PC-9 (cell line): ENCODE measurements at regions not wholly inside any gene's neighbourhood (a gene's known extent, or its start where the extent isn't known, plus 50 kb on each side); places are given as distances from the start of the nearest gene placed in this dataset.

Source experiments
- BruUV-seq: library from RNA; stranded (reverse); fragments of 400-500 nt; replicated peaks from 2 replicates; lab custom pipeline; 2021; lab: Mats Ljungman, UMichigan
- CTCF ChIA-PET: fragments of 300-600 bp; sonication (Branson Sonifier 250); formaldehyde crosslinking; loops from one replicate; lab custom pipeline; 2022; ENCODE audit warnings: antibody characterized with exemption; lab: Charles Lee
- POLR2A ChIA-PET: fragments of 300-600 bp; sonication (Branson Sonifier 250); formaldehyde crosslinking; loops from one replicate; lab custom pipeline; 2022; ENCODE audit warnings: antibody characterized with exemption; ENCODE audit not compliant: unreplicated experiment; lab: Charles Lee
- DNase-seq, 2 experiments: peaks; one replicate each; pipeline versions ENCODE4 v3.0.0 to v3.0.0-alpha.2; 2015 to 2022; ENCODE audit warnings: mixed read lengths in 1 of 2
- H2AFZ ChIP-seq: fragments of 200-600 bp; sonication (generic); 2 replicates; pipeline ENCODE4 v1.8.1; 2017; ENCODE audit warnings: antibody characterized with exemption
- H3F3A ChIP-seq: fragments of 200-600 bp; sonication (generic); 2 replicates; pipeline ENCODE4 v1.8.1; 2017; ENCODE audit warnings: antibody characterized with exemption, mild to moderate bottlenecking, low read depth; ENCODE audit not compliant: insufficient read depth
- H3K27ac ChIP-seq: fragments of 200-600 bp; sonication (generic); 2 replicates; pipeline ENCODE4 v1.6.1; 2016; ENCODE audit warnings: mixed run types
- H3K27me3 ChIP-seq: fragments of 200-600 bp; sonication (generic); 2 replicates; pipeline ENCODE4 v1.6.1; 2016; ENCODE audit warnings: low read depth, mixed run types; ENCODE audit not compliant: insufficient read depth
- H3K36me3 ChIP-seq: fragments of 200-600 bp; sonication (generic); 2 replicates; pipeline ENCODE4 v1.6.1; 2016; ENCODE audit warnings: low read depth, mixed run types
- H3K4me1 ChIP-seq: fragments of 200-600 bp; sonication (generic); replicated peaks from 2 replicates; pipeline ENCODE4 v1.6.1; 2016; ENCODE audit warnings: mixed run types; ENCODE audit not compliant: insufficient read depth
- H3K4me2 ChIP-seq: fragments of 200-600 bp; sonication (generic); 2 replicates; pipeline ENCODE4 v1.6.1; 2017; ENCODE audit warnings: mixed run types
- H3K4me3 ChIP-seq: fragments of 200-600 bp; sonication (generic); 2 replicates; pipeline ENCODE4 v1.6.1; 2016; ENCODE audit warnings: mixed run types
- H3K79me2 ChIP-seq: fragments of 200-600 bp; sonication (generic); 2 replicates; pipeline ENCODE4 v1.6.1; 2017; ENCODE audit warnings: low read depth, mixed run types
- H3K9me2 ChIP-seq: fragments of 200-600 bp; sonication (generic); 2 replicates; pipeline ENCODE4 v1.8.1; 2017; ENCODE audit warnings: mild to moderate bottlenecking; ENCODE audit not compliant: insufficient read depth
- H3K9me3 ChIP-seq: fragments of 200-600 bp; sonication (generic); 2 replicates; pipeline ENCODE4 v1.8.1; 2016; ENCODE audit warnings: low read depth; ENCODE audit not compliant: insufficient read depth
- H4K20me1 ChIP-seq: fragments of 200-600 bp; sonication (generic); 2 replicates; pipeline ENCODE4 v1.8.1; 2017; ENCODE audit not compliant: insufficient read depth
- EZH2 ChIP-seq: fragments of 200-600 bp; sonication (generic); IDR thresholded peaks from 2 replicates; pipeline ENCODE4 v1.8.0; 2017; ENCODE audit warnings: antibody characterized with exemption, low read depth
- intact Hi-C: fragments of 100-400 bp; cut with micrococcal nuclease; formaldehyde crosslinking; loops from one replicate; pipeline ENCODE4 v1.10.0; 2022; ENCODE audit not compliant: unreplicated experiment
- TF ChIP-seq, protein P1 (sequence below): fragments of 200-600 bp; sonication (generic); conservative IDR thresholded peaks from 2 replicates; pipeline ENCODE4 v1.6.1; 2017; ENCODE audit warnings: mixed run types, antibody characterized with exemption, mild to moderate bottlenecking, moderate library complexity

GRCh38 chr4:97334348-97334747 lies 808.9 kb downstream of the STPG2 start:
- Histone ChIP-seq H3K27me3 (no peaks in the 10 kb centered on the region), H4K20me1 (no peaks in the 10 kb centered on the region), H2AFZ (no peak overlapping the region), H3K4me2 (no peak overlapping the region), H3K79me2 (no peaks in the 10 kb centered on the region), H3K4me3 (no peak overlapping the region), H3K27ac (no peak overlapping the region), H3F3A (no peaks in the 10 kb centered on the region), H3K4me1 (no peaks in the 10 kb centered on the region), H3K9me2 (no peaks in the 10 kb centered on the region), H3K9me3 (no peaks in the 10 kb centered on the region), H3K36me3 (no peaks in the 10 kb centered on the region)
- POLR2A ChIA-PET: no interaction called here
- no peak for DNase-seq
- BruUV-seq: no TSS peak
- intact Hi-C loops: no loop called here
- TF ChIP-seq, protein P1, sequence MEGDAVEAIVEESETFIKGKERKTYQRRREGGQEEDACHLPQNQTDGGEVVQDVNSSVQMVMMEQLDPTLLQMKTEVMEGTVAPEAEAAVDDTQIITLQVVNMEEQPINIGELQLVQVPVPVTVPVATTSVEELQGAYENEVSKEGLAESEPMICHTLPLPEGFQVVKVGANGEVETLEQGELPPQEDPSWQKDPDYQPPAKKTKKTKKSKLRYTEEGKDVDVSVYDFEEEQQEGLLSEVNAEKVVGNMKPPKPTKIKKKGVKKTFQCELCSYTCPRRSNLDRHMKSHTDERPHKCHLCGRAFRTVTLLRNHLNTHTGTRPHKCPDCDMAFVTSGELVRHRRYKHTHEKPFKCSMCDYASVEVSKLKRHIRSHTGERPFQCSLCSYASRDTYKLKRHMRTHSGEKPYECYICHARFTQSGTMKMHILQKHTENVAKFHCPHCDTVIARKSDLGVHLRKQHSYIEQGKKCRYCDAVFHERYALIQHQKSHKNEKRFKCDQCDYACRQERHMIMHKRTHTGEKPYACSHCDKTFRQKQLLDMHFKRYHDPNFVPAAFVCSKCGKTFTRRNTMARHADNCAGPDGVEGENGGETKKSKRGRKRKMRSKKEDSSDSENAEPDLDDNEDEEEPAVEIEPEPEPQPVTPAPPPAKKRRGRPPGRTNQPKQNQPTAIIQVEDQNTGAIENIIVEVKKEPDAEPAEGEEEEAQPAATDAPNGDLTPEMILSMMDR: no peak
- TF ChIP-seq EZH2: no peak
- CTCF ChIA-PET: no interaction called here

- Histone ChIP-seq H3K4me3 (no peak overlapping the region), H3K9me2 (no peaks in the 10 kb centered on the region), H3K9me3 (no peaks in the 10 kb centered on the region), H3F3A (no peaks in the 10 kb centered on the region), H2AFZ (no peak overlapping the region), H4K20me1 (no peaks in the 10 kb centered on the region), H3K4me1 (no peaks in the 10 kb centered on the region), H3K36me3 (no peaks in the 10 kb centered on the region), H3K27ac (no peak overlapping the region), H3K4me2 (no peak overlapping the region), H3K27me3 (no peaks in the 10 kb centered on the region), H3K79me2 (no peaks in the 10 kb centered on the region)
- no peak for TF ChIP-seq EZH2
- TF ChIP-seq, protein P1: no peak
- POLR2A ChIA-PET: no interaction called here
- CTCF ChIA-PET: no interaction called here
- BruUV-seq: no TSS peak
- intact Hi-C loops: no loop called here
- no peak for DNase-seq
Observed at GRCh38 chr4:97349468-97350186, 793.6 kb downstream of the STPG2 start.

DNA sequence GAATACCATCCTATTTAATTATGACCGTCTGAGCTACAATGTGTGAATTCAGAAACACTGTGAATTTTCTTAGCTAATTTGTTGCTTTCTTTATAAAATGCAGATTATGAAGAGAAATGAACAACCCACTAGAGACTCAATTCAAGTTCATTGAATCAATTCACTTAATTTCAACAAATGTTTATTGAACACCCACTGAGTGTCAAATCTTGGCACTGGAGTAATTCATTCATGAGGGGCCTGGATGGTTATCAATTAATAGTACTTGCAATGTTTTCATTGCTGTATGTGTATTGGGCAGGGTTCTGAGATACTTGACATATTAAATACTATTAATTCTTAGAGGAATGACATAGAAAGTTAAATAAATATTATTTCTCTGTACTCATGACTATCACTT lies 789.4 kb downstream of the STPG2 start:
- no peak overlapping the region for H3K27ac ChIP-seq
- H3K27me3 ChIP-seq: no peaks in the 10 kb centered on the region
- no peaks in the 10 kb centered on the region for H3K4me1 ChIP-seq
- no peak overlapping the region for H3K4me2 ChIP-seq
- no TSS peak for BruUV-seq
- H3F3A ChIP-seq: no peaks in the 10 kb centered on the region
- ChIA-PET POLR2A (no interaction called here), CTCF (no interaction called here)
- no peak for DNase-seq
- H3K4me3 ChIP-seq: no peak overlapping the region
- no peaks in the 10 kb centered on the region for H3K36me3 ChIP-seq
- intact Hi-C loops: no loop called here
- TF ChIP-seq EZH2: no peak
- TF ChIP-seq, protein P1: no peak
- no peak overlapping the region for H2AFZ ChIP-seq
- H3K9me2 ChIP-seq: no peaks in the 10 kb centered on the region
- no peaks in the 10 kb centered on the region for H3K9me3 ChIP-seq
- no peaks in the 10 kb centered on the region for H4K20me1 ChIP-seq
- no peaks in the 10 kb centered on the region for H3K79me2 ChIP-seq
